ENCODE measurements at regions not wholly inside any gene's neighbourhood (a gene's known extent, or its start where the extent isn't known, plus 50 kb on each side); places are given as distances from the start of the nearest gene placed in this dataset.

DNA sequence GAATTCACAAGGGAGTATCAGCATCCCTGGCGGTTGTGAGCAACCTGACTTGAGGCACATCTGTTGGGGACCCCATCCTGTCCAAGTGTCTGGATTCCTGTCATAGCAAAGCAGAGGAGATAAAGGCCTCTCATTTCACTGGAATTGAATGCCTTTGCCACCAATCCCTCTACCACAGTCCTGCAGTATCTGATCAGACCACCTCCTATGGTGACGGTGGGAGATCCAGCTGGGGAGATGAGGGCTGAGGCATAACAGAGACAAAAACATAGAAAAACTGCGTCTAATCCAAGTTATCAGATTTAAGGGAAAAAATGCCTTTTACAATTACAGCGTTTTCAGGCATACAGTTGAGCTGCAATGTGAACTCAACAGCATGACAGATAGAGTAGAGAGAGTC, 160.7 kb upstream of the TRPC7 start:
- no peak for DNase-seq

DNA sequence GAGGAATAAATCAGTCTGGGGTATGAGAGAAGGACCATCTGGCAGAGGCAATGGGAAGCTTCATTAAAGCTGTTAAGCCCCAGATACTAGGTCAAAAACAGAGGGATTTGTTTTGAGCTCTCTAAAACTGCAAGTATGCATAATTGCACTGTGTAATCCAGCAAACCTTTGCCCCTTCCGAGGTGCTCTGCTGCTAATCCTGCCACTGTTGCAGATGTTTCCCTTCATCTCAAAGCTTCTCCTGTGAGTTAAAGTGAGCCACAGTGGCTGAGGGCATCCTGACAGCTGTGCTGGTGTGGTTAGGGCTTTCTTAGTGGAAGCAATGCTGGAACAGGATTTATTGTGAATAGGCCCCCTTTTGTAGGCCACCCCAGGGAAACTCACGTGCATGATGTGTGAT, 160.3 kb upstream of the TRPC7 start:
- DNase-seq: no peak

DNA sequence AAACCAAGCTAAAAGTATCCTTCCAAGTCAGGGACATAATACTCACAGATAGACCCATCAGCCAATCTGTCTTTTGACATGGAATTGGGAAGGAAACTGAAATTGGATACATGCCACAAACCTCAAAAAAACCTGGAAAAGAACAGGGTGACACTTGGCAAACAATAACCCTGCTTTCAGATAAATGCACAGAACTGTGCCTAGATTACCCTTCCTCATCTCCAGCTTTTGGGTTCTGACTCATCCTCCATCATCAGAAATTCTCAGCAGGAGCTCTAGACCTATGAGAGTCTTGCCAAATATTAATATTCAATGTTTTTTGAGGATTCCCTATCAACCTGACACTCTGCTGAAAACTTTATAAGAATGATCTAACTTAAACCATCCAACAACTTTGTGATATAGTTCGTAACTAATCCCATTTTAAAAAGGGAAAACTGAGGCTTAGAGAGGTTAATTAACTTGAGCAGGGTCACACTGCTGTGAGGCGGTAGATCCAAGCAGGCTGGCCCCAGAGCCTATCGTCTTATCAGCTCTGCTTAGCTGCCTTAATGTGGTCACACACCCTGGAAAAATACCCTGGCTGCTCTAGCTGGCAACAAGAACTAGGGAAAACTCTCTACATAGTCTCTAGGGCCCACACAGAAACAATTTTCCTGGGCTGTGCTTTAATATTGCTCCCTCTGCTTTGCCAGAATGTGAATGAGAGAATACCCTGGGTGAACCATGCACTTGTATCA, 157.0 kb upstream of the TRPC7 start:
- no peak for DNase-seq

DNA sequence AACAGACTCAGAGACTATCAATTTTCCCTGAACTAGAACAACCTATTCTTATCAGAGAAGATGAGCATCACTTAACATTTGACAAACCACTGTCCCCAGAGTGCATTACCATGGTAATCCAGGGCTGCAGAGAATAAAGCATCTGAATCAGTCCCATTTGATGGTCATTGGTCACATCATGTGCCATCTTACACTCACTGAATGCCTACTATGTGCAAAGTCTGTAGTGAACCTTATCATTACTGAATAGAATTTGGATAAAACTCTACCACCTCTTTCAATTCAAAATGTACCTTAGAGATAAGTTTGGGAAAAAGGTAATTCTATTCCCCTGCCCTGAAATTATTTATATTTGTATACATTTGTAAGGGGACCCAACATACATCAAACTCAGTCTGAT, 156.4 kb upstream of the TRPC7 start:
- DNase-seq: no peak

DNA sequence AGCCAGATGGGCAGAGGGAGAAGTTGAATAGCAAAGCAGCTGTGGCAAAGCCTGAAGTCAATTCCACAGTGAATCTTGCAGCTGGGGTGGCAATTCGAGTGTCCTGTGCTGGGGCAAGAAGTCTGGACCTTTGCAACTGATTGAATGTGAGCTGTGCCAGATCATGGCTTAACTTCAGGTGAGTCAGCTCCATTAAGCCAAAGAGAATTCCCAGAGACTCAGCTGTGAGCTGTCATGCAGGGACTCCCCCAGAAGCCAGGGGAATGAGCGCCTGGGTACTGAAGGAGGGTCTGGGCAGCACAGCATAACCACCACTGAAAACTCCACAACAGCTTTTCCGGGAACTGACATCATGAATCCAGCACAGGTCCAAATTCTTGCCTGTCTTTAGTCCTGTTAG, 153.5 kb upstream of the TRPC7 start:
- DNase-seq: no peak

DNA sequence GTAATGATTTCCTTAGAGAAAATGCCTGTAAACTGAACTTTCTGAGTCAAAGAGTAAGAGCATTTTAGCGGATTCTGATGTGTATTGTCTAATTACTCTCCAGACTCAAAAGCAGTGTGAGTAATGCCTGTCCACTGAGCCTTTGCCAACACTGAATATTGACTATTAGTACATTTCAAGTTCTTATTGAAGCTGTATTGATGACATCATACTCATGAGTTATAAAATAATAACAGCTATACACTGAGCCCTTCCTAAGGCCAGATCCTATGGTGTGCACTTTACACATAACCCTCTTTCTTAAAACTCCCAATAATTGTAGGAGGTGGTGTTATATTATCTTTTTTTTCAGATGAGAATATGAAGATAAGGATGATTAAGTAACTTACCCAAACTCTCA, 152.8 kb upstream of the TRPC7 start:
- DNase-seq: no peak

DNA sequence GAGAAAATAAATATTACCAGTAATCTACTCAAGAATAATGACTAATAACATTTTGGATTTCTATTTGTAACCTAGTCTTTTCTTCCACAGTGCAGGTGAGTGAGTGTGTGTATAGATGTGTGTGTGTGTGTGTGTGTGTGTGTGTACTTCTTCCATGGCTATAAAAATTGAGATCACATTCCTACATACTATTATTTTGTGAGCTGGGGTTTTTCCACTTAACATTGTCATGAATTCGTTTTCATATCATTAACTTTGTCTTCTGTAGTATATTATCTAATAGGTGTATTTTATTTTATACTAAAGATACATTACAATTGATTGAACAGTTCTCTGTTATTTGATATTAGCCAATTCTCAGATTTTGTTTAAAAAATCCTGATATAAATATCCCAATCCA, 152.4 kb upstream of the TRPC7 start:
- DNase-seq: no peak

DNA sequence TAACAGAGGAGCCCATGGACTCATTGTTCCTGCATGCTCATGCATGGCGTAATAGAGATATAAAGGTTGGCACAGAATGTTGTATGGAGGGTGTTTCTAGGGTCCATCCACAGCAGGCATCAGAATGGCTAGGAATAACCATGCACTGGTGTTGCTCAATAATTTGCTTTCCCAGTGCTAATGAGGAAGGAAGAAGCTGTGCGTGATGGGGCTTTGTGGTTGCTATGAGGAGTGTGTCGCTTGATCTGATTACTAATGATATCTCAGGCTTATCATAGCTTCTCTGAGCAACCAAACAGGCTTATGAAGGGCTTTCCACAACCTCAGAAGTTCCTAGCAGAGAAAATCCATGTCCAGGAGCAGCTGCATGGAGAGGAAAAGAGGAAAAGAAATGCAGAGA, 151.3 kb upstream of the TRPC7 start:
- no peak for DNase-seq

DNA sequence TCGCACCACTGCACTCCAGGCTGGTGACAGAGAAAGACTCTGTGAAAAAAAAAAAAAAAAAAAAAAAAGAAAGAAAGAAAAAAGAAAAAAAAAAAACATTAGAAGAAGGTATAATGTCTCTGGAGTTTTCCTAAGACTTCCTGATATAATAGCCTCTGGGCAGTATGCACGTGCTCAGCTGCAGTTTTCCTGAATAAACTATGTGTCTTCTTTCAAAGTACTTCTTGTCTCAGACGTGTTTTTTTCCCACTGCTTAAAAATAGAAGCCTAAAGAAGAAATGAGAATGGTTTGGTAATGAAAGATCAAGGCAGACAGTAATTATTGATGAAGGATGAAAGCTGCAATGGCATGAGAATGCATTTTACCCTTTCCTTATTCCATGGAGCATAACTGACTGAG, 148.1 kb upstream of the TRPC7 start:
- no peak for DNase-seq

DNA sequence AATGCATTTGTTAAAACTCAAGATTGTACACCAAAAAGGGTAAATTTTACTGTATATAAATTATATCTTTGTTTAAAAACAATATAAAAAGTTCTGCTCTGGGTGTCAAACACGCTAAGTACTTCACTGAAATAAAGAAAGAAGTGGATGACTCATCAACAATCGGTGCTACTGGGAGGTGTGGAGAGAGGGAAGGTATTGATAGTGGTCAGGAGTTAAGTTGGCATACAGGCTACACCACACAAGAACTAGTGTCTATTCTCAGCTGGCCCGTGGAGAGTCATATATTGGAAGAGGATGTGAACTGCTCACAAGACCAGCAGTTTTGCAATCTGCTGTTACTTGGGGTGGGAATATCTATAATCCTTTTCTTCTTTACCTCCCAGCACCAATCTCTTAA, 145.7 kb upstream of the TRPC7 start:
- no peak for DNase-seq

DNA sequence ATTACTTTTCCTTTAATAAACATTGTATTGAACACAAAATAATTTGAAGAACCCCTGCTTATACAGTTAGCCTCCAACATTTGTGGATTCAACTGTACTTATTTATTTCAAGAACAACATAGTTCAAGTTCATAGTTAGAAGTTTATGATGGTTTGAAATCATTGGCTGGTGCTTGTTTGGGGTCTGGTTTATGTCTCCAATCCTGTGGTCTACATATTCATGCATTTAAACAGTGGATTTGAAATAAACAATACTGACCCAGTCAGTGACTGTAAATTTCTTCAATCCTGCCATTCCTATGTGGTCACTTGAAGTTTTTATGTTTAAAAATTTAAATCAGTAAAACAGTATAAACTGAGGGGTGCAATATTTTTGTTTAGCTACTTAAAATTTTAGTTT, 145.1 kb upstream of the TRPC7 start:
- no peak for DNase-seq

DNA sequence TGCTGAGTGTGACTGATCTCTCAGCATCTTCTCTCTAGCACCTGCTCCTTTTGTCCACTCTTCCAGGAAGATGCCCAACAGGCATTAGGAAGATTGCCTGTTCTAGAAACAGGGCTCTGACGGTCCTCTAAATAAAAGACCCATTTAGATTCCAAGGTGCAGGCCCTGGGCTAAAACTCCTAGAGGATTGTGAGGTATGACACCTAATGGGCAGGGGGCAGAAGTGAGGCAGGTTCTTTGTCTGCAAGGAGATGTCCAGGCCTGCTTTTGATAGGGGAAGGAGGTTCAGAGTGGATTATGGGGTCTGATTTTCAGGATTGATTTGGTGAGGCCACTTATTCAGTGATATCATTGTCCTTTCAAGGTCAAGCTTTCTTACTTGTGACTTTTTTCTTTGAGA, 140.8 kb upstream of the TRPC7 start:
- no peak for DNase-seq

DNA sequence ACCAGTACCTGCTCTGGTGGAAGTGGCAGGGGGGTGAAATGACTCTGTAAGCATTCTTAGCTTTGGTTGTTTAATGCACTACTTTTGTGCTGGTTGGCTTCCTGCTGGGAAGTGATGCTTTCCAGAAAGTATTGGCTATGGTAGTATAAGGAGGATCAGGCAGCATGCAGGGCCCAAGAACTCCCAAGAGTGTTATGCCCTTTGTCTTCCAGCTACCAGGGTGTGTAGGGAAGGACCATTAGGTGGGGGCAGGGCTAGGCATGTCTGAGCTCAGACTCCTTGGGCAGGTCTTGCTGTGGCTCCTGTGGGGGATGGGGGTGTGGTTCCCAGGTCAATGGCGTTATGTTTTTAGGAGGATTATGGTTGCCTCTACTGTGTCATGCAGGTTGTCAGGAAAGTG, 135.8 kb upstream of the TRPC7 start:
- no peak for DNase-seq

DNA sequence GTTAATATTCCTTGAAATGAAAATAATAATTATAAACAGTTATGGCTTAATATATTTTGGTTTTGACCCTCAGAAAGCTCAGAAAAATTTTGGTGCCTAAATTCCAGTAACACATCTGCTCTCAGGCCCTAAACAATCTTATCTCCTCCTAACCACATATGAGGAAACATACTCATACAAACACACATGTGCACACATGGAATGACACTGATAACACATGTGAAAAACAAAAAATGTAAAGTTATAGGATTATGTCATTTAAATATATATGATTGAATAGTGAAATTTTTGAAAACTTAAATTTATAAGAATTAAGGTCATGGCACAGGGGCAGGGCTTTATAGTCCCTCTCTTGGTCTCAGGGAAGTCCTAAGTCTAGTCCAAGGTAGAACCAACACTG, 127.2 kb upstream of the TRPC7 start:
- no peak for DNase-seq

DNA sequence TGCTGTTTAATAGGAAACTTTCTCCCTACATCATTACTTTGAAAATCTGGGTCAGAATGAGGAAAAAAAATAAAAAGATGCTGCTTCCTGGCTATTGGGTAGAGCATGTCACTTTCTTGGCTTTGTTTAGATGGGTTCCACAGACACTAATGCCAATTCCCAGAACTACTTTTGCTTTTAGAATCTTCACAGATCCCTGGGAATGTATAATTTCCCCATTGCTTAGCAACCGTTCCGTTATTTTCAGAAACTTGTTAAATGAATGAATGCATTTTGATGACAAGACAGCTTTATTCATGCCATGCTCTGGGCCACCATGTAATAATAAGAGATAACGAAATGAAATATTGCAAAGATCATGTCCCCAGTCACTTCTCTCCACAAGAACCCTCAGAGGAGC, 126.5 kb upstream of the TRPC7 start:
- DNase-seq: no peak

DNA sequence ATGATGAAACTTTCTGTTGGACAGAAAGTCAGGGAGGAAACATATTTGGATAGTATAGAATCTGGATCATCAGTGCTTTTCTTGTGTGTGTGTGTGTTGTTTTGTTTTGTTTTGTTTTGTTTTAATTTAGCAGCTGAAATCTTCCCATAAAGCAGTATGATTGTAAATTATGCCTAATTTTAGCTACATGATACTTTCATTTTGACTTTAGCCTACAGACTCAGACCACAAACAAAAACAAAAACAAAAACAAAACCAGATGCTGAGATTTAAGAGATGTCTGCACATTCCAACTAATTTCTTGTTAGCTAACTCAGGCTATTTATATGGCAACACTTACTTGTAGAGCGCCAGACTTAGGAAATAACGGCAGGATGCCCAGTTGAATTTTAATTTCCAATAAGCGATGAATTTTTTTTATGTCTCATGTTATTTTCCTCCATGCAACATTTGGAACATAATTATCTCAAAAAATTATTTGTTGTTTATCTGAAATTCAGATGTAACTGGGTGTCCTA, 119.5 kb upstream of the TRPC7 start:
- no peak for DNase-seq

DNA sequence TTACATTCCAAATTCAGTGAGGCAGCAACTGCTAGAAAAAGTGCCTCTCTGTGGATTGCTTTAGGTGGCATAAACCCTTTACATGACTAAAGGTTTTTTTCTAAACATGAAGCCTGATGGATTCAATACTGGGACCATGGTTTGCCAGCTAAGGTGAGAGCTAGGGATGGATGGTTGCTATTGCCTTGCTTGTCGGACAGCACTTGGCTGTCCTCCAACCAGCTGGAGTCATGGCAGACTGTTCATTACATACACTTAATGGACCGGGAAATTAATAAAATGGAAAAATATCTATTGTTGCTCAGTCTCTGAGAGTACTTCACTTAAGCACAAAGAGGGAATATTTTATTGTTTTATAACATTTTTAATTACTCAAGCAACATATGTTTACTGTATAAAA, 116.9 kb upstream of the TRPC7 start:
- DNase-seq: no peak

DNA sequence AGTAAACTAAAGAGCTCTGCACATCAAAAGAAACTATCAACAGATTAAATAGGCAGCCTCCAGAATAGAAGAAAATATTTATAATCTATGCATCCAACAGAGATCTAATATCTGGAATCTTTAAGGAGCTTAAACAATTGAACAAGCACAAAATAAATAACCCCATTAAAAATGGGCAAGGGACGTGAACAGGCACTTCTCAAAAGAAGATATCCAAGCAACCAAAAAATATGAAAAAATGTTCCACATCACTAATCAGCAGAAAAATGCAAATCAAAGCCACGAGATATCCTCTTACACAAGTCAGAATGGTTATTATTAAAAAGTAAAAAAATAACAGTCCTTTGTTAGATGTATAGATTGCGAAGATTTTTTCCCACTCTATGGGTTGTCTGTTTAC, 109.1 kb upstream of the TRPC7 start:
- DNase-seq: no peak

DNA sequence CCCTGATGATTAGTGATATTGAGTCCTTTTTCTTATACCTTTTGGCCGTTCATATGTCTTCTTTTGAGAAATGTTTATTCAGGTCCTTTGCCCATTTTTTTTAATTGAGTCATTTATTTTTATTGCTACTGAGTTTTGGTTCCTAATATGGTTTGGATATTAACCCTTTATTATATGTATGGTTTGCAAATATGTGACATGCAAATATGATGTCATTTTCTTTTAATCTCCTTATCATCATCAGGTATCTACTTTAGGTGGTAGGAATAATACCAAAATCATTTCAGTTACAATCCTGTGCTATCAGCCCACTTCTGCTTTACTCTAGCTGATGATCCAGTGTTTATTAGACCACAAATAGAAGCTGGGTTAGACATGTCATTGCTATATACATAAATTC, 102.3 kb upstream of the TRPC7 start:
- no peak for DNase-seq

DNA sequence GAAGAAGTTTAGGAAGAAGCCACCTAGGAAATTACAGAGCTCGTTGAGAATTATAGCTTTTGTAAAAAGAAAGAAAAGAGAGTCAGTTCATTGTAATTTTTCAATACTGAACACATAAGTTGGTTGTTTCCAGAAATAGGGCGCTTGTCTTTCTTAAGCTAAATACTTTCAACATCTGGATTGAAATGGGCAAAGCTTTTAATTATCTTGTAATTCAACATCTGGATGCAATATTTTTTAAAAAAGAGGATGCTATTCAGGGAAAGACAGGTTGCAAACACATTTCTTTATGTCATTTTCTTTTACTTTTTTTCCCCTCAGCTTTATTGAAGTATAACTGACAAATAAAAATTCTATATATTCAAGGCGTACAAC, 100.7 kb upstream of the TRPC7 start:
- DNase-seq: no peak

DNA sequence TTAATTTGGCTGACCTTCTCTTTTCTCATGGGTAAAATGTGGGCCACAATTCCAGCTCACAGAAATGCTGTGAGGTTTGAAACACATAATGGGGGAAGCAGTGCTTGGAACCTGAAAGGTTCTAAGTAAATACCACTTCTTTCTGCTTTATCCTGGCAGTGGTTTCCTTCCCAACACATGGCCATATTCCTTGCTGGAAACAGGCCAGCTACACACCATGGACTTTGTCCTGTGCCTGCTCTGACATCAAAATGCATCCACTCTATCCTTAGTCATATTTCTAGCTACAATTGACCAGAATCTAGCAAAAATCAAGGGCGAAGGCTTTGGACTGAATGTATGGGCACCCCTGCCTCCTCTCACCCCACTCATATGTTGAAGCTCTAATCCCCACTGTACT, 93.1 kb upstream of the TRPC7 start:
- no peak for DNase-seq

DNA sequence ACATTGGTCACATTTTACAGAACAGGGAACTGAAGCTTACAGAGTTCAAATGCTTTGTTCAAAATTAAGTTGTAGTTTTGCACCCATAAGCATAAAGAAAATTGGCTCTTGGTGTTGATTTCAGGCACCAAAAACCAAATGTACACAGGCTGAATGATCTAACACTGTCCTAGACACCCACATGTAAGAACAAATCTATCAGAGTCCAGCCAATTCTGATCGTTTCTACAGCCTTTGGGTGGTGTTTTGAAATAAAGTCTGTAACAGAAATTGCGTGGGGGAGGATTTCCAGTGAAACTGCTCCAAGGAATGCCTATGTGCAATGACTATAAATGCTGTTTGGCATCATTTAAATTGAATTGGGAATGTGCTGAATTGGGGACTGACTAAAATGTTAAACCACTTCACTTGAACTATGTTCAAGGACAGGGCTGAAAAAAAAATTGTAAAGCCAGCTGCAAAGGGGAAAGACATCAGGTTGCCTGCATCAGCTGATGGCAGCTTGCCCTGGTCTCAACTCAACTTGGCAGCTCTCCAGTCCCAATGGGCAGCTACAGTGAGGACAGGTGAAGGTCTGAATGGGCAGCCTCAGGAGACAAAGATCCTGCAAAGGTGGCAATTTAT, 92.2 kb upstream of the TRPC7 start:
- DNase-seq: peak; percentile 21

DNA sequence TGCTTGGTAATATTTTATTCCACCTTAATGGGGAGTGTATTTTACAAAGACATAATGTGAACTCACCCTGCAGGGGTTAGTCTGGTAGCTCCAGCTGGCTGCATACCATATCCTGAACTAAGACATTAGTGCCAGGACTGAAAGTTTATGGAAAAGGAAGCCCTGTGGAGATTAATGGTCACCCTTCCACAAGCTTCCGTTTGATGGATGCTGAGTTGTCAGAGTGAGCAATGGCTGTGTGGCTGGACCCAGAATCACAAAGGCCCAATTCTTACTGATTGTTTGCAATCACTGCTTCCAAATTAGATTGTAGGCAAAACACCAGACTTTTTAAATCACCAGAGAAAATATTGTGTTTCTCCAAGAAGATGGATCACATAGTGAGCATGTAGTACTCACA, 90.1 kb upstream of the TRPC7 start:
- DNase-seq: no peak

DNA sequence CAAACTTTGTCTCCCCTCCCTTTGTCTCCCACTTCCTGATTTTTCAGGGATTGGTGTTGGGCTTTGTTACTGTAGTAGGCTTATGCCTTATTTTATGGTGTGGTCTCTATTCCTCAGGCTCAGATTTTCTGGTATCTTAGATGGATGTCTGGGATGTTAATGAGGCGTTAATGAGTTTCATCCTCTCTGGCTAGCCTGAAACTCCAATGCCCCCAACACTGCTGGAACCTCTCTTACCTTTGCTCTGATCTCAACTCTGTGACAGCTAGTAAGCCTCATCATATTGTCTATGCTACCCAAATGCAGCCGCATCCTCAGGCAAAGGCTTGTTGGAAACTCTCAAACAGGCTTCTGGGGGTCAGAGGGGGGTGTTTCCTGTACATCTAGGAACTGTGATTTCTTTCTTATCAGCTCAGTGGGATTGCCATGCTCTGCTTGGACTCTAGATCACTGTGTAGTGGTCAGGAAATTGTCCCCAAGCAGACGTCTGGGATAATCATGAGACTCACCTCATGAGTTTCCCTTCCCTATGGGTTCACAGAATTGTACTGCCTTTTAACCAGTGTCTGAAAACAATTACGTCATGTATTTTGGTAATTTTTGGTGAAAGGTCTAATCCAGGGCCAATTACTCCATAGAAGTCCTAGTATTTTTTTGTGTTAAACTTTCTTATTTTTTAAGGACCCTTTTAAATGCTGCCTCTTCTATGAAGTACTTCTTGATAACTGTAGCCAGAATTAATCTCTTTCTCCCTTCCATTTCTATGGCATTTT, 88.8 kb upstream of the TRPC7 start:
- DNase-seq: no peak

Measured in right hindlimb (tissue), 1 donor.